ENCODE measurements at regions not wholly inside any gene's neighbourhood (a gene's known extent, or its start where the extent isn't known, plus 50 kb on each side); places are given as distances from the start of the nearest gene placed in this dataset.

DNA sequence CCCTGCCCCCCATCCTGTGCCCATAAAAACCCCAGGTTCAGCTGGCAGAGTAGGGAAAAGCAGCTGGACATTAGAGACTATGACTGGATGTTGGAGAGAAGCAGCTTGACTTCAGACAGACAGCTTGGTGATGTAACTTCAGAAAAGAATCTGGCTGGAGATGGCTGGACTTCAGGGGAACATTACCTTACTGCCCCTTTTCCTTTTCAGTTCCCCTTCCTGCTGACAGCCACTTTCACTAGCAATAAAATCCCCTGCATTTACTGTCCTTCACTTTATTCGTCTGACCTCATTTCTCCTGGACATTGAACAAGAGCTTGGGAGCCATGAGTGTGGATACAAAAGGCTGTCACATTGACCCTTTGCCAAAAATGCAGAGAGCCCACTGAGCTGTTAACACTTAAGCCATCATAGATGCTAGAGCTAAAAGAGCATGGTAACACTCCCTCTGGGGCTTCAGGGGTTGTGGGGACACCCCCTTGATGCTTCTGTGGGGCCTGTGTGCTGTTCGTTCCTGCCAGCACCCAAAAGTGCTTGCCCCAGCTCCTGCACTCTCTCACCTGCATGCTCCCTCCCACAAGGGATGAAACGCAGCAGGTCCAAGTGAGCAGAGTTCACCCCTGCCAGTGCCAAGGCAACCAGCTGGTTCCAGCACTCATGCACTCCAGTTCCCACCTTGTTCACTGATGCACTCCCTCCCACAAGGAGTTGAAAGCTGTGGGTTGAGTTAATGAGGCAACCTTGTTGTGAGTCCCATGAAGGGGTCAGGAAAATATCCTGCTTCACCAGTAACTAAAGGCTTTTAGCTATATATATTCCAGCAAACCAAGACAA lies 263.8 kb upstream of the NDST3 start:
- Mint-ChIP-seq H3K4me3 (no peak overlapping the region), H3K9me3 (no peaks in the 10 kb centered on the region), H3K4me1 (no peaks in the 10 kb centered on the region), H3K36me3 (no peaks in the 10 kb centered on the region), H3K27ac (no peak overlapping the region), H3K27me3 (no peaks in the 10 kb centered on the region)
- ATAC-seq (ENCODE audit: low read depth) (no peak), DNase-seq (ENCODE audit: low spot score in 2 of 2) (no peak)

DNA sequence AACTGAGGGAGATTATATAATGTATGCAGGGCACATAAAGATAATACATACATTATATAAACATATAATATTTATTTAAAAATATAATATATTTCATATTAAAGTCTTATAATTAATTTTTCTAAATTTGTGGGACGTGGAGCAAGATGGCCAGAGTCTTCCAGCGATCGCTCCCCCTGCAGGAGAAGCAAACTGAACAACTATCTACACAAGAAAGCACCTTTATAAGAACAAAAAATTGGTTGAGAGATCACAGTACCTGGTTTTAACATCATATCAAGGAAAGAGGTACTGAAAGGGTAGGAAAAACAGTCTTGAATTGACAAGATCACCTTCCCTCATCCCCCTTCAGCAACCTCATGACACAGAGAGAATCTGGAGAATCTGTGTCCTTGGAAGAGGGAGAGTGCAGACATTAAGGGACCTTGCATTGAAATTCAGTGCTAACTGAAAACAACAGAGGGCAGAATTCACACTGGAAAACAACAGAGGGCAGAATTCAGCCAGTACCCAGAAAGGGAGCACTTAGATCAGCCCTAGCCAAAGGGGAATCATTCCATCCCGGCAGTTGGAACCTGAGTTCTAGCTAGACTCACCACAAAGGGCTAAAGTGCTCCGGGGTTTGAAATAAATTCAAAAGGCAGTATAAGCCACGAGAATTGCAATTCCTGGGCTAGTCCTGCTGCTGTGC lies 262.5 kb upstream of the NDST3 start:
- H3K9me3 Mint-ChIP-seq, result peaks cover 1% of the 10 kb centered on the region
- no peak overlapping the region for H3K4me3 Mint-ChIP-seq
- H3K4me1 Mint-ChIP-seq, result no peaks in the 10 kb centered on the region
- H3K36me3 Mint-ChIP-seq, result no peaks in the 10 kb centered on the region
- H3K27me3 Mint-ChIP-seq, result no peaks in the 10 kb centered on the region
- no peak overlapping the region for H3K27ac Mint-ChIP-seq
- ATAC-seq (ENCODE audit: low read depth), result no peak
- no peak for DNase-seq (ENCODE audit: low spot score in 2 of 2)

DNA sequence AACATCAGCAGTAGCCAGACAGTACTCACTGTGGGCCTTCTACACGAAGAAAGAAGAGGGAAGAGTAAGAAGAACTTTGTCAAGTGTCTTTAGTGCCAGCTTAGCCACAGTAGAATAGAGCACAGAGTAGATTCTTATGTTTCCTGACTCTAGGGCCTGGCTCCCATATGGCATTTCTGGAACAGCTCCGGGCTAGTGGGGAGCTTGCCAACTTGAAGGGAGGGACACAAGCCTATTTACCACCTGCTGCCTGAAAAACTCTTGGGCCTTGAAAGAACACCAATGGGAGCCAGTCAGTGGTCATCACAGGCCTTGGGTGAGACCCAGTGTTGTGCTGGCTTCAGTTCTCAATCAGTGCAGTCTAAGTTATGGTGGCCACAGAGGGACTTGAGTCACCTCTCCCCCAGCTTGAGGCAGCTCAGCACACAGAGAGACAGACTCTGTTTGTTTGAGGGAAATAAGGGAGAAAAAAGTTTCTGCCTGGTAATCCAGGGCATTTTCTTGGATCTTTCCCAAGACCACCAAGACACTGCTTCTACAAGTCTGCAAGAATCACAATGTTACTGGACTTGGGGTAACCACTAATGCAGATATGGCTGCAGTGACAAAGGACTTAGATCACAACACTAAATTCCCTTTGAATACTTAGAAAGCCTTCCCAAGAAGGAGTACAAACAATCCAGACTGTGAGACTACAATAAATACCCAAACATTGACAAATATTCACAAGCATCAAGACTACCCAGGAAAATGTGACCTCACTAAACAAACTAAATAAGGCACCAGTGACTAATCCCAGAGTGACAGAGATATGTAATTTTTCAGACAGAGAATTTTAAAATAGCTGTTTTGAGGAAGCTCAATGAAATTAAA lies 261.0 kb upstream of the NDST3 start:
- ATAC-seq (ENCODE audit: low read depth), result no peak
- Mint-ChIP-seq H3K4me3 (no peak overlapping the region), H3K36me3 (no peaks in the 10 kb centered on the region), H3K4me1 (no peaks in the 10 kb centered on the region), H3K27me3 (no peaks in the 10 kb centered on the region), H3K27ac (no peak overlapping the region), H3K9me3 (peaks cover 1% of the 10 kb centered on the region)
- DNase-seq (ENCODE audit: low spot score in 2 of 2), result no peak

DNA sequence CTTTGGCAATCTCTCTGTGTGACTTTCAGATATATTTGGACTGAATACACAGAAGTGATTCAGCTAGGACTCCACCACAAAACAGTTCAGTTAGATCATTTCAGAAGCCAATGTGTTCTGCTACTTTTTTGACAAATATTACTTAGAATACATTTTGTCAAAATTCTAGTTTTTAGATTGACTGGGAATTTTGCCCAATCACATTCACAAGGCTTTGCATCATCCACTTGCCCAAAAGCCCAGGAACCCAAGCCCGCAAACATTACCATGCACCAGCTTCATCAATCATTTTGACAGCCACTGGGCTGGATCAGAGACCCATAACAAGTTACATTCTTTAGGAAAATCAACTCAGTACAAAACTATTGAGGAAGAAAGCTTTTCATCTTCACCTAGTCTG lies 256.6 kb upstream of the NDST3 start:
- peaks cover 1% of the 10 kb centered on the region for H3K9me3 Mint-ChIP-seq
- H3K27me3 Mint-ChIP-seq, result no peaks in the 10 kb centered on the region
- H3K4me3 Mint-ChIP-seq, result no peak overlapping the region
- H3K27ac Mint-ChIP-seq, result no peak overlapping the region
- no peak for DNase-seq (ENCODE audit: low spot score in 2 of 2)
- no peak for ATAC-seq (ENCODE audit: low read depth)
- no peaks in the 10 kb centered on the region for H3K4me1 Mint-ChIP-seq
- no peaks in the 10 kb centered on the region for H3K36me3 Mint-ChIP-seq

DNA sequence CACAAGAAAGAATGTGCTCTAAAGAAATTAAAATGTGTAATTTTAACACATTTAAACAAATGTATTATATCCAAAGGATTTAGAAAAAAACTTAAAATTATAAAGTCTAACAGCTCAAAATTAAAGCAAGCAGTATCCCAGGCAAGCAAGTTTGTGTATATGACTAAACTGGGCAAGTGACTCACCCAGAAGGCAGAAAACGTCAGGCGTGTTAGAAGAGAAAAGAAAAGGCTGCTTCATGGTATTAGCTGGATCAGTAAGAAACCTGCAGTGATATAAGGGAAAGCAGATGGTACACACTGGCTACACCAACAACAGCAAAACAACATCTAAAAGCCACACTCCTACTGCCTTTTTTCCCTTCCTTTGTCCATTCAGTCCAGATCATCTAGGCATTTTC lies 250.6 kb upstream of the NDST3 start:
- Mint-ChIP-seq H3K27me3 (no peaks in the 10 kb centered on the region), H3K9me3 (no peaks in the 10 kb centered on the region), H3K36me3 (no peaks in the 10 kb centered on the region)

DNA sequence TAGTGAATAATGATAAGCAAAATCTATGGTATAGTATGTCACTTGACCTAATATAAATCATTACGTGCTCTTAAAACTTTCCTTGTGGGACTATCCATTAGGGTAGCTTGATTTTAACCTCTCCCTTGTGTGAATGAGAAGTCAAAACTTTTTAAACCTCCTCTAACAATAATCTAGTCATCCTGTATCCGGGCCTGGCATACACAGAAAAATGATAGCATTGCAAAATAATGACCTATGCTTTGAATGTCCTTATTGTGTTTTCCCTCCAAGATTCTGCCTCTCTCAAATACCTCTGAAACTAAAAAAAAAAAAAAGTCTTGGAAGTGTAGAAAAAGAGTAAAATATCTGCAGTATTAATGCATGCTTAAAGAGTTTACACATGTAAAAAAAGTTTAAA lies 250.0 kb upstream of the NDST3 start:
- H3K27me3 Mint-ChIP-seq, result no peaks in the 10 kb centered on the region
- no peaks in the 10 kb centered on the region for H3K4me1 Mint-ChIP-seq
- H3K36me3 Mint-ChIP-seq, result no peaks in the 10 kb centered on the region

More for the DNA sequence above, 250.6 kb upstream of the NDST3 start:
- no peak for DNase-seq (ENCODE audit: low spot score in 2 of 2)
- H3K4me3 Mint-ChIP-seq, result no peak overlapping the region
- no peak for ATAC-seq (ENCODE audit: low read depth)
- no peaks in the 10 kb centered on the region for H3K4me1 Mint-ChIP-seq
- H3K27ac Mint-ChIP-seq, result no peak overlapping the region

DNA sequence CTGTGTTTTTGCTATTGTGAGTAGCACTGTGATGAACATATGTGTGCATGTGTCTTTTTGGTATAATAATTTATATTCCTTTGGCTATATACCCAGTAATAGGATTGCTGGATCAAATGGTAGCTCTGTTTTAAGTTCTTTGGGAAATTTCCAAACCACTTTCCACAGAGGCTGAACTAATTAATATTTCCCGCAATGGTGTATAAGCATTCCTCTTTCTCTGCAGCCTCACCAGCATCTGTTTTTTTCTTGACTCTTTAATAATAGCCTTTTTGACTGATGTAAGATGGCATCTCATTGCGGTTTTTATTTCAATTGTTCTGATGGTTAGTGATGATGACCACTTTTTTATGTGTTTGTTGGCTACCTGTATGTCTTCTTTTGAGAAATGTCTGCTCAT lies 247.7 kb upstream of the NDST3 start:
- no peaks in the 10 kb centered on the region for H3K4me1 Mint-ChIP-seq
- H3K27ac Mint-ChIP-seq, result no peak overlapping the region
- no peaks in the 10 kb centered on the region for H3K9me3 Mint-ChIP-seq
- no peak overlapping the region for H3K4me3 Mint-ChIP-seq
- H3K27me3 Mint-ChIP-seq, result no peaks in the 10 kb centered on the region
- no peak for ATAC-seq (ENCODE audit: low read depth)
- no peaks in the 10 kb centered on the region for H3K36me3 Mint-ChIP-seq
- DNase-seq (ENCODE audit: low spot score in 2 of 2), result no peak

More for the DNA sequence above, 250.0 kb upstream of the NDST3 start:
- Mint-ChIP-seq H3K9me3 (no peaks in the 10 kb centered on the region), H3K27ac (no peak overlapping the region), H3K4me3 (no peak overlapping the region)
- ATAC-seq (ENCODE audit: low read depth) (no peak), DNase-seq (ENCODE audit: low spot score in 2 of 2) (no peak)

DNA sequence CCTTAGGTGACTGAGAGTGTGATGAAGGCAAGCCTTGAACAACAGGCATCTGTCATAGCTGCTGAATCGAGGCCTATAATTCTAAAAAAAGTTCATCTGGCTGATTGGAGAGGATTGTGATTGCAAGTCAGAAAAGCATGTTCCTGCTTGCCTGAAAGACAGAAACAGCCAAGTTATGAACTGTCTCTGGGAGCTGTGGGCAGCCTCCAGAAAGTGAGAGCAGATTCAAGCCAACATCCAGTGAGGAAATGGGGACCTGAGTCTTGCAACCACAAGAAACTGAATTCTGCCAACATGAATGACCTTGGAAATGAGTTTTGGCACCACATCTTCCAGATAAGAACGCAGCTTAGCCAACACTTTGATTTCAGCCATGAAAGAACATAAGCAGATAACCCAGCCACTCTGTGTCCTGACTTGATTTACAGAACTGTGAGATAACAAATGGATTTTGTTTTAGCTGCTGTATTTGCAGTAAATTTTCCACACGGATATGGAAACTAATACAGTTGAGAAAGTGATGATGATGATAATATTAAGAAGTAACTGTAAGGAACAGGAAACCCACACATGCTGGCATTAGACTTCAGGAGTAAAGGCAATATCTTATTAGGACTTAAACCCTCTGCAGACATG lies 240.3 kb upstream of the NDST3 start:
- DNase-seq (ENCODE audit: low spot score in 2 of 2), result no peak
- Mint-ChIP-seq H3K4me3 (no peak overlapping the region), H3K9me3 (peaks cover 1% of the 10 kb centered on the region), H3K36me3 (no peaks in the 10 kb centered on the region), H3K4me1 (no peaks in the 10 kb centered on the region), H3K27ac (no peak overlapping the region), H3K27me3 (no peaks in the 10 kb centered on the region)
- no peak for ATAC-seq (ENCODE audit: low read depth)

DNA sequence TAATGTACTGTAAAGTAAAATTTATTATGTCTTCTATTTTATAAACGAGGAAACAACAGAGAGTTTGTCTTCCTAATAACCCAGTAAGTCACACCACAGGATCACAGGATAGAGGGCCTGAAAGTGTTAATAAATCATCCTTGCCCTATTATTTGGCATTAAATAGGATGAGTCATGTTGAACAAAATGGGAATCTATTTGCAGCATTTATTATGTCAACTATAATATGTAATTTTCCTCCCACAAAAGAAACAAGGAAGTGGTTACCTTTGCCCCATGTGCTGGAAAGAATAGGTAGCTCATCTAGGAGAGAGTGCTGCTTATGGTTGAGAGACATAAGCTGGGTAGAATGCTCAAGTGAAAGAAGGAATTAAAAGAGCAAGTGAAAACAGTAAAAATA lies 237.6 kb upstream of the NDST3 start:
- Mint-ChIP-seq H3K36me3 (no peaks in the 10 kb centered on the region), H3K27ac (no peak overlapping the region), H3K9me3 (peaks cover 1% of the 10 kb centered on the region), H3K27me3 (no peaks in the 10 kb centered on the region), H3K4me3 (no peak overlapping the region), H3K4me1 (no peaks in the 10 kb centered on the region)
- DNase-seq (ENCODE audit: low spot score in 2 of 2) (no peak), ATAC-seq (ENCODE audit: low read depth) (no peak)

DNA sequence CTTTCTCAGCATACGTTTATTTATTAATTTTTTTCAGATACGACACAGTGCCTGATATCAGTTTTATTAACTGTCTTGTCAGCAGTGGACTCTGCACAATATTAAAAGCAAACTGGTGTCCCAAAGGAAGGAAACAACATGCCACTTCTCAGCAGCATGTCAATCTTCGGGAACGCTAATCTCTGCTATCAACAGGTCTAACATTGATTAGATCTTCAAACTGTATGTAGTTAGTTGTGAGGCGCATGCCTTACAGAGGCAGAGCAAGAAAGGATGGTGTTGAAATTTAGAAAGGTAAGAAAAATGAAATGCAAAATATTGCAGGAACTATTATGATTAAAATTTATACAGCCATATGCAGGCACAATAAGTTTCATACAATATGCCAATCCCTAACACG lies 233.7 kb upstream of the NDST3 start:
- DNase-seq (ENCODE audit: low spot score in 2 of 2), result no peak
- no peaks in the 10 kb centered on the region for H3K4me1 Mint-ChIP-seq
- no peak overlapping the region for H3K27ac Mint-ChIP-seq
- ATAC-seq (ENCODE audit: low read depth), result no peak
- no peak overlapping the region for H3K4me3 Mint-ChIP-seq
- no peaks in the 10 kb centered on the region for H3K27me3 Mint-ChIP-seq
- H3K9me3 Mint-ChIP-seq, result peaks cover 1% of the 10 kb centered on the region
- H3K36me3 Mint-ChIP-seq, result no peaks in the 10 kb centered on the region

DNA sequence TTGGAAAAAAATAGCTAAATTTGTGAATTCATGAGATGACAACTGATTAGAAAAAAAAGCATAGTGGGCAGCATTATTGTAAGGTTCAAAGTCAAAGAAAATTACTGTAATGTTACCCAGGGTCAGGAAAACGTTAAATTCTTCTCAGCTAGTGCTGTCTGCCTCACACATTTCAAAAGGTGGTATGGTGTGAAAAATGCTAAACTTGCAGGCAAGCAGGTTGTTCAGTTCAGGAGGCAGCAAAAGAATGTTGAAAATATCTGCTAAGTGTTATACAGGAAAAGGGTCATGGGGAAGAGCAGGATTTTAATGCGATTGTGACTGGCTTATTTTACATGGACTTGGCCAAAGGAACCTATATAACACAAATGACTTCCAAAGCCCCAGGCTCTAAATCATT lies 232.5 kb upstream of the NDST3 start:
- H3K4me1 Mint-ChIP-seq, result no peaks in the 10 kb centered on the region
- no peak for ATAC-seq (ENCODE audit: low read depth)

DNA sequence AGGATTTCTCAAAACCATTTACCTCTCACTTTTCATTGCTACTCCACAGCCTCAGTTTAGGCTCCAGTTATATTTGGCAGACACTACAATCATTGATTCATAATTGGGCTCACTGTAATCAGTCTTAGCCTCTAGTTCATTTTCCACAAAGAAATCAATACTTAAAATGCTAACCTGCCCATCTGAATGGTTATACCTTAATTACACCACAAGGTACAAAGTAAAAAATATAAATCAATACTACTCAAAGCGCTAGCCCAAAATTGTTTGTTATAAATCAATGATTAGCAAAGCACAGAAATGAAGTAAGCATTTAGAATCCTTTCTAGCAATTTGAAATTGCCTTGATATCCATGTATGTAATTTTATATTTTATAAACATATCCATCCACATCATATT lies 222.6 kb upstream of the NDST3 start:
- Mint-ChIP-seq H3K4me1 (no peaks in the 10 kb centered on the region), H3K9me3 (peaks cover 1% of the 10 kb centered on the region), H3K4me3 (no peak overlapping the region), H3K27me3 (no peaks in the 10 kb centered on the region), H3K36me3 (no peaks in the 10 kb centered on the region), H3K27ac (no peak overlapping the region)
- DNase-seq (ENCODE audit: low spot score in 2 of 2), result no peak
- ATAC-seq (ENCODE audit: low read depth), result no peak

More for the DNA sequence above, 232.5 kb upstream of the NDST3 start:
- Mint-ChIP-seq H3K27me3 (no peaks in the 10 kb centered on the region), H3K9me3 (no peaks in the 10 kb centered on the region), H3K27ac (no peak overlapping the region), H3K36me3 (no peaks in the 10 kb centered on the region), H3K4me3 (no peak overlapping the region)
- no peak for DNase-seq (ENCODE audit: low spot score in 2 of 2)

DNA sequence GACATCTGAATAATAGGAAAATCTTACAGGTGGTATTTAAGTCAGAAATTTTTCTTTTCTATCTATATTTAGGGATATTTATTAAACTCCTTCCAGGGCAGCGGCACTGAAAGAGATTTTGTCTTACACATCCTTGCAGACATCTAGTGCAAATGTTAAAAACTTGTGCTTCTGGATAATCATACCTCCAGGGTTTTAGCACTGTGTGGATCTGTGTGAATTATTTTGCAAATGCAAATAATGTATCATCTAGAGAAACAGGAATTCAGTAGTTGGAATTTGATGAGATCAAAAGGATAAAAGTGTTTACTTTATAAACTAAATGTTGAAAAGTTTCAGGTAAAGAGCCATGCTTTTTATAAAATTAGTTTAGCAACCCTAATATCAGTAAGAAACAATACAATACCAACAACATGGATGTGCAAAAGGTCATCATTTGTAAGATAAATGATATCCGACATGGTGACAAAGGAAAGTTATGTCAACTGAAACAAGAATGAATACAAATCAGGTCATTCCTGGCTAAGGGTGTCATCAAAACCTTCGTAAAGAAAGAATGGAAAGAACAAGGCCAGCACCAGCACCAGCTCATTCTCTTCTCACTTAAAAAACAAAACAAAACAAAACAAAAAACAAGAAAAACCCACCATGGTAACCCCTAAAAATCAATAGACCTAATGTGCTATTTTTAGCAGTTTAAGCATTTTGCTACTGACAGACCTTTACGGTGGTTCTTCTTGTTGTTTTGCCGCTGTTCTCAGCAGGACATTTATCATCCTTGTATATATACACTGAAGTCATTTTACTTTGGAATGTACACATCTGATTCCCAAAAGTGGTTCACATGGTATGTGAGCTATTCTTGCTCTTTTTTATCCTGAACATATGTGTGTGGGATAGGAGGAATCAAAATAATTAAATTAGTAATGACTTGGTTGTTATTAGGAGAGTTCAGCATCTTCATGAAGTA lies 219.7 kb upstream of the NDST3 start:
- no peak for ATAC-seq (ENCODE audit: low read depth)
- Mint-ChIP-seq H3K36me3 (no peaks in the 10 kb centered on the region), H3K4me3 (no peak overlapping the region), H3K27ac (no peak overlapping the region), H3K27me3 (no peaks in the 10 kb centered on the region), H3K9me3 (peaks cover 1% of the 10 kb centered on the region), H3K4me1 (no peaks in the 10 kb centered on the region)
- no peak for DNase-seq (ENCODE audit: low spot score in 2 of 2)
